Uterus (tissue), 2 donors: ENCODE measurements at regions not wholly inside any gene's neighbourhood (a gene's known extent, or its start where the extent isn't known, plus 50 kb on each side); places are given as distances from the start of the nearest gene placed in this dataset.

ENCODE experiments used
- CTCF ChIP-seq, 4 experiments: fragments of 200-600 bp in 2 of 4; fragments of 450-650 bp in 2 of 4; sonication (generic) in 2 of 4; IDR thresholded peaks; one replicate each; pipeline ENCODE4 v1.5.1; 2016 to 2019; ENCODE audit warnings: antibody characterized with exemption in 4 of 4, mild to moderate bottlenecking in 2 of 4, moderate library complexity in 1 of 4
- POLR2A ChIP-seq, 2 donors: fragments of 450-650 bp; IDR thresholded peaks; one replicate each; pipeline ENCODE4 v1.6.1; 2016; ENCODE audit warnings: antibody characterized with exemption in 2 of 2, mild to moderate bottlenecking in 1 of 2, moderate library complexity in 1 of 2

GRCh38 chr20:12911372-12911771, 97.4 kb upstream of the SPTLC3 start:
- no peak for TF ChIP-seq CTCF (IDR thresholded peaks at IDR 0.05)
- no peak for TF ChIP-seq POLR2A (IDR thresholded peaks at IDR 0.05)
